Hematopoietic multipotent progenitor cell treated with erythropoietin and hydrocortisone succinate and interleukin-3 and kit ligand, for 6 days (in vitro differentiated cells): ENCODE measurements at regions not wholly inside any gene's neighbourhood (a gene's known extent, or its start where the extent isn't known, plus 50 kb on each side); places are given as distances from the start of the nearest gene placed in this dataset.

Experiments used
- DNase-seq: peaks from one replicate; pipeline ENCODE4 v3.0.0-alpha.2; 2015

- DNase-seq, result no peak
These were observed 82.1 kb upstream of the STAC start for GRCh38 chr3:36298188-36298587.

DNA sequence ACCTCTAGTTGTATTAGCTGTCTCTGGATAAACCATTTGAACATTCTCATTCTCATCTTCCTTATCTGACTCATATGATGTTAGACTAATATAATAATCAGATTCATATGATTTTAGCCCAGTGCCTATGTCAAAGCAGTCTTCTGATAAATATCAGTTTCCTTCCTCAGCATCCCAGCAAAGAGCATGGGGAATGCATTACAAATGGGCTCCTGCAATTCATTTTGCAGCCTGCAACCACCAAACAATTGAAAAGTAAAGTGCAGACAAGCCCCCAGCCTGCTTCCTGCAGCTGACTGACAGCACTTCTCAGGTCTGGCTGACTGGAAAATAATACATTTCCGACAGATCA lies 78.2 kb upstream of the STAC start:
- DNase-seq, result no peak

- DNase-seq, result no peak
These were observed 77.7 kb upstream of the STAC start for GRCh38 chr3:36302626-36303025.

DNA sequence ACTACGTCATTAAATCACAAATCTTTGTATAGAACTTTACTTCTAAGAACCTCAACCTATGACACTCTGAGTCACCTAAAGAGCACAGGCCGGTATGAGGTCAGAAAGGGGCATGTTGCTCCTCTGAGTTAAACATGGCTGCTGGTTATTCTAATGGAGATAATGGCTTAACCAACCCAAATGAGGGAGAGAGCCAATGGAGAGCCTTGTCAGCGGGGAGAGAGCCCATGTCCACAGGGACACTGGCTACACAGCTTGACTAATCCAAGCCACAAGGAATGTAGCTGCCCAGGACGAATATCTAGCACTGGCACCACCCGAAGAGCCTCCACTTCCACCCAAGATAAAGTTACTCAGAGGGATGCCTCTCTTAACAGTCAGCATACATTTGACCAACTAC lies 77.0 kb upstream of the STAC start:
- no peak for DNase-seq

GRCh38 chr3:36305929-36306520 lies 74.3 kb upstream of the STAC start:
- no peak for DNase-seq

GRCh38 chr3:36309092-36309491 lies 71.2 kb upstream of the STAC start:
- DNase-seq, result no peak

- no peak for DNase-seq
These were observed 68.0 kb upstream of the STAC start for GRCh38 chr3:36312351-36312750.

DNA sequence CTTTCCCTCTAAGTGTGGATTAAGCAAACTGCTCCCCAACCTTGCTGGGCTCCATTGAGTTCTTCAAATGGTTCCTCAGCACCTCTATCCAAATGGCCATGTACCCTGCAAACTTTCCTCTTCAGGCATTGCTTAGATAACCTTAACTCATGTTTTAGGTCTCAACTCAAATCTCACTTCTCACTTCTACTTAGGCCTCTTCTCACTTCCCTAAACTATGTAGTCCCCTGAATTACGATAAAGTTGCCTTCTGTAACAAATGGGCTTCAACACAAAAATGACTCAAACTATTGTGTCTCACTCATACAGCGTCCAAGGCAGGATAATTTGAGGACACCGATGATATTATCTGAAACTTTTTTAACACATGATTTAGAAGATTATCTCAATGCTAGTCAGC lies 62.4 kb upstream of the STAC start:
- DNase-seq, result no peak

- DNase-seq, result no peak
These were observed 61.6 kb upstream of the STAC start for GRCh38 chr3:36318621-36319200.

- no peak for DNase-seq
These were observed 60.6 kb upstream of the STAC start for GRCh38 chr3:36319680-36320079.
